Subcutaneous abdominal adipose tissue (tissue), 5 donors: ENCODE measurements at regions not wholly inside any gene's neighbourhood (a gene's known extent, or its start where the extent isn't known, plus 50 kb on each side); places are given as distances from the start of the nearest gene placed in this dataset.

Experiments
- H3K27ac ChIP-seq: one replicate; pipeline ENCODE4 v1.7.0; 2013; ENCODE audit warnings: low read depth, mild to moderate bottlenecking, inconsistent platforms, low read length, moderate library complexity
- H3K27me3 ChIP-seq, 5 donors: one replicate each; pipeline ENCODE4 v1.7.0; 2013; ENCODE audit warnings: low read length in 5 of 5, inconsistent platforms in 1 of 5; ENCODE audit not compliant: control insufficient read depth in 5 of 5, insufficient read depth in 4 of 5
- H3K36me3 ChIP-seq, 5 donors: one replicate each; pipeline ENCODE4 v1.7.0; 2013; ENCODE audit warnings: low read length in 5 of 5; ENCODE audit not compliant: control insufficient read depth in 5 of 5, insufficient read depth in 5 of 5
- H3K4me1 ChIP-seq, 5 donors: one replicate each; pipeline ENCODE4 v1.7.0; 2013; ENCODE audit warnings: low read length in 5 of 5, mild to moderate bottlenecking in 3 of 5, moderate library complexity in 1 of 5; ENCODE audit not compliant: control insufficient read depth in 5 of 5, insufficient read depth in 5 of 5
- H3K4me3 ChIP-seq, 5 donors: one replicate each; pipeline ENCODE4 v1.7.0; 2013; ENCODE audit warnings: low read length in 5 of 5, low read depth in 1 of 5
- H3K9ac ChIP-seq, 5 donors: one replicate each; pipeline ENCODE4 v1.7.0; 2013; ENCODE audit warnings: low read length in 5 of 5, mild to moderate bottlenecking in 4 of 5, moderate library complexity in 3 of 5
- H3K9me3 ChIP-seq, 5 donors: one replicate each; pipeline ENCODE4 v1.7.0; 2013; ENCODE audit warnings: low read length in 5 of 5; ENCODE audit not compliant: control insufficient read depth in 5 of 5
- donor health status: healthy.
- donor health status: healthy.
- donor health status: healthy.
- donor health status: healthy.
- donor health status: healthy.

GRCh38 chr11:44498089-44498871 is 67.2 kb upstream of the CD82 start:
- no peak overlapping the region for H3K27ac ChIP-seq
- H3K36me3 ChIP-seq = no peaks in the 10 kb centered on the region
- no peaks in the 10 kb centered on the region for H3K9me3 ChIP-seq
- H3K4me1 ChIP-seq = peaks cover 2 to 15% (median 10%) of the 10 kb centered on the region in 5 donors
- H3K27me3 ChIP-seq = no peaks in the 10 kb centered on the region
- H3K4me3 ChIP-seq = no peak overlapping the region
- no peak overlapping the region for H3K9ac ChIP-seq

- Histone ChIP-seq H3K36me3 (no peaks in the 10 kb centered on the region), H3K9me3 (peaks cover 0 to 9% (median 3%) of the 10 kb centered on the region in 5 donors), H3K27me3 (peaks cover 0 to 3% (median 0%) of the 10 kb centered on the region in 5 donors), H3K4me1 (peaks cover 2 to 10% (median 7%) of the 10 kb centered on the region in 5 donors), H3K27ac (no peak overlapping the region), H3K9ac (no peak overlapping the region), H3K4me3 (no peak overlapping the region)
These were observed 63.0 kb upstream of the CD82 start for GRCh38 chr11:44502506-44502905.

GRCh38 chr11:44505581-44506054 is 59.8 kb upstream of the CD82 start:
- H3K27me3 ChIP-seq = peaks cover 0 to 3% (median 0%) of the 10 kb centered on the region in 5 donors
- H3K27ac ChIP-seq = no peak overlapping the region
- H3K4me1 ChIP-seq = no peaks in the 10 kb centered on the region
- no peak overlapping the region for H3K9ac ChIP-seq
- H3K36me3 ChIP-seq = no peaks in the 10 kb centered on the region
- H3K9me3 ChIP-seq = peaks cover 0 to 12% (median 7%) of the 10 kb centered on the region in 5 donors
- no peak overlapping the region for H3K4me3 ChIP-seq

GRCh38 chr11:44506375-44507016 is 59.0 kb upstream of the CD82 start:
- no peaks in the 10 kb centered on the region for H3K36me3 ChIP-seq
- H3K9me3 ChIP-seq = peaks cover 0 to 12% (median 7%) of the 10 kb centered on the region in 5 donors
- peaks cover 0 to 3% (median 0%) of the 10 kb centered on the region in 5 donors for H3K27me3 ChIP-seq
- no peak overlapping the region for H3K4me3 ChIP-seq
- no peak overlapping the region for H3K9ac ChIP-seq
- no peak overlapping the region for H3K27ac ChIP-seq
- H3K4me1 ChIP-seq = no peaks in the 10 kb centered on the region

GRCh38 chr11:44507491-44507890 is 58.0 kb upstream of the CD82 start:
- no peak overlapping the region for H3K9ac ChIP-seq
- H3K4me3 ChIP-seq = no peak overlapping the region

GRCh38 chr11:44507896-44508445 is 57.5 kb upstream of the CD82 start:
- Histone ChIP-seq H3K4me1 (no peaks in the 10 kb centered on the region), H3K4me3 (no peak overlapping the region)

More at GRCh38 chr11:44507491-44507890, 58.0 kb upstream of the CD82 start:
- H3K27ac ChIP-seq = no peak overlapping the region
- H3K9me3 ChIP-seq = peaks cover 0 to 12% (median 7%) of the 10 kb centered on the region in 5 donors
- peaks cover 0 to 3% (median 0%) of the 10 kb centered on the region in 5 donors for H3K27me3 ChIP-seq
- no peaks in the 10 kb centered on the region for H3K36me3 ChIP-seq
- no peaks in the 10 kb centered on the region for H3K4me1 ChIP-seq

GRCh38 chr11:44509296-44509695 is 56.2 kb upstream of the CD82 start:
- H3K4me3 ChIP-seq = no peak overlapping the region
- H3K9ac ChIP-seq = no peak overlapping the region
- peaks cover 0 to 3% (median 0%) of the 10 kb centered on the region in 5 donors for H3K27me3 ChIP-seq
- H3K9me3 ChIP-seq = peaks cover 0 to 12% (median 7%) of the 10 kb centered on the region in 5 donors
- H3K4me1 ChIP-seq = no peaks in the 10 kb centered on the region
- H3K36me3 ChIP-seq = no peaks in the 10 kb centered on the region
- H3K27ac ChIP-seq = no peak overlapping the region

More at GRCh38 chr11:44507896-44508445, 57.5 kb upstream of the CD82 start:
- H3K9ac ChIP-seq = no peak overlapping the region
- no peak overlapping the region for H3K27ac ChIP-seq
- H3K27me3 ChIP-seq = peaks cover 0 to 3% (median 0%) of the 10 kb centered on the region in 5 donors
- H3K36me3 ChIP-seq = no peaks in the 10 kb centered on the region
- peaks cover 0 to 12% (median 7%) of the 10 kb centered on the region in 5 donors for H3K9me3 ChIP-seq

GRCh38 chr11:44510372-44510771 is 55.1 kb upstream of the CD82 start:
- H3K4me3 ChIP-seq = no peak overlapping the region

GRCh38 chr11:44512818-44513217 is 52.6 kb upstream of the CD82 start:
- Histone ChIP-seq H3K9ac (no peak overlapping the region), H3K27me3 (peaks cover 0 to 2% (median 0%) of the 10 kb centered on the region in 5 donors), H3K4me3 (no peak overlapping the region), H3K27ac (no peak overlapping the region), H3K9me3 (peaks cover 0 to under 1% (median 0%) of the 10 kb centered on the region in 5 donors), H3K36me3 (no peaks in the 10 kb centered on the region), H3K4me1 (no peaks in the 10 kb centered on the region)

More at GRCh38 chr11:44510372-44510771, 55.1 kb upstream of the CD82 start:
- H3K9me3 ChIP-seq = peaks cover 0 to 9% (median 4%) of the 10 kb centered on the region in 5 donors
- peaks cover 0 to 3% (median 0%) of the 10 kb centered on the region in 5 donors for H3K27me3 ChIP-seq
- H3K36me3 ChIP-seq = no peaks in the 10 kb centered on the region
- H3K4me1 ChIP-seq = no peaks in the 10 kb centered on the region
- no peak overlapping the region for H3K9ac ChIP-seq
- H3K27ac ChIP-seq = no peak overlapping the region
